ENCODE measurements at regions not wholly inside any gene's neighbourhood (a gene's known extent, or its start where the extent isn't known, plus 50 kb on each side); places are given as distances from the start of the nearest gene placed in this dataset.

DNA sequence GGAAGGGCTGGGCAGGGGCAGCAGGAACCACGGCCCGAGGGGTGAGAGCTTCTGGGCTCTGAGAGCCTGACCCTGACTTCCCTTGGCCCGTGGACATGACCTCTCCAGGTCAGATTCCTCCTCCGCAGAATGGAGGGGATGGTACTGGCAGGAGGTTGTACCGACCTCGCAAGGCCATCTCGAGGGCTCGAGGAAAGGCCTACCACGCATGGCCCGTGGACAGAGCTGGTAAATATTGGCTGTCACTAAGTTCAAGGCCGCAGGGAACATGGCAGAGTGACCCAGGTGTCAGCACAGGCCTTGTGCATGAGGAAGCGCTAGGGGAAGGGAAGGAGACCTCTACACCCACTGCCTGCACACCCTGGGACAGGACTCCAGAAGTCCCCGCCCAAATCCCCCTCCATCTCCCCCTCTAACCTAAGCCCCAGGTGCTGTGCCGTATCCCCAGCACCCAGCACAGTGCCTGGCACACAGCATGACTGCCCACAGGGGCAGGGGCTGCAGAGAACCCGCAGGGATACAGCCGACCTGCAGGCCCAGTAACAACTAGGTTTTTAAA is 54.9 kb upstream of the PPP2R5C start:
- DNase-seq (ENCODE audit: low read depth in 2 of 2): no peak

DNA sequence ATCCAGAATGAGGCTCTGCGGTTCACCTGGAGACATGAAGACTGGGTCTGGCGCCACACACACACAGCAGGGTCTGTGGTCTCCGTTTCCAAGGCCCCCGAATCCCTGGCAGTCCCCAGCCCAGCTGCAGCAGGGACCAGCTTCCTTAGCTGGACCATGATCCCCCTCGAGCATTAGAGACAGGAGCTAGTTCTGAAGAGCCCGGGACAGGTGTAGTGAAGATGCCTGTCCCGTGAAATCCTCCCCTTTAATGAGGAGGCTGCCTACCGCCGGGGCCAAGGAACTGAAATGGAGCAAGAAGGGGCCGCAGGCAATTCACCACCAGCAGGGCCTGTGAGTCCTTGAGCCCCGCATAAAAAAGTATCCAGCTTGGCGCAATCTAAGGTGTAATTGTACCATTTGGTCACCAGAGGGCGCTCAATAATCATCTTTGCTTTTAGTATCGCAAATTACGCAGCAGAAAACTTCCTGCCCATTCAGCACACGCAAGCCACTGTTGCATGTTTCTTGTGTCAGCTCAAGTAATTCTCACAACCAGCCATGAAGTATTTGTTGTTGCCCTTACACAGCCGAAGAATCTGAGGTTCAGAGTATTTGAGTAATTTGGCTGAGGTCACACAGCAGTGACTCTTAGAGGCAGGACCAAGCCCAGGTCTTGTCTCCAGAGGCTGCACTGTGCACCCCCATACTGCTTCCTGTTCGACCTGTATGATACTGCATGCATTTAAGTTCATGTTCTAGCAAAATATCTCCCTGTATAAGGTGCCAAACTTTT is 54.3 kb upstream of the PPP2R5C start:
- peak in 1 of 2 donors; percentile 49 for DNase-seq (ENCODE audit: low read depth in 2 of 2)

DNA sequence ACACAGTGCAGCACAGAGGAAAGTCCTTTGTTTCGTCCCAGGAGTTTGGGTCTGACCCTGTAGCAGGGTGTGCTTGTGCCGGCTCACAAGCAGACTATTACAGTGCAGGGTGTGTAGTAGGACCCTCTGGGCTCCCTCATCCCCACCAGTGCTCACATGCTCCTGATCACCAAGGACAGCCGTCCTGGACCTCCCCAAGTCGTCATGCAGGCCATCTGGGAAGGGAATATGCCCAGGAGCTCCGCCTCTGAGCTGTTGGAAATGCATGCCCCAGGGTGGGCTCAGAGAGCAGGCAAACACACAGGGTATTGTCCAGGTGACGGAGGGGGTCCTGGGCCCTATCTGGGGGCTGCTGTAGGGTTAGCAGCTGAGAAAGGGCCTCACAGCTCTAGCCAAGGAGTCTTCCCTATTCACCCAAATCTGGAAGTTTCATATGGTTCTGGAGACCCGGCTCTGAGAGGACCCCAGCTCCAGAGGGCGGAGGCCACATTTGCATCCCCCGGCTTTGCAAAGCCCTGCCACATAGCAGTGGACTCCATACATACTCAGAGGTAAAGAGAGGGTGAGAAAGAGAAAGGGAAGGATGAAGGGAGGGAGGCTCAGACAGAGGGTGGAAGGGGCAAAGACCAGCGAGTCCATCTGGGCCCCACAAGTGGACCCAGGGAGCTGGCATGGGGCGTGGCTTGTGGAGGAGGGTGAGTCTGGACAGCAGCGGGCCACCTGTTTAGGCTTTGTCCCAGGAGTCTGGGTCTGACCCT is 53.5 kb upstream of the PPP2R5C start:
- no peak for DNase-seq (ENCODE audit: low read depth in 2 of 2)

DNA sequence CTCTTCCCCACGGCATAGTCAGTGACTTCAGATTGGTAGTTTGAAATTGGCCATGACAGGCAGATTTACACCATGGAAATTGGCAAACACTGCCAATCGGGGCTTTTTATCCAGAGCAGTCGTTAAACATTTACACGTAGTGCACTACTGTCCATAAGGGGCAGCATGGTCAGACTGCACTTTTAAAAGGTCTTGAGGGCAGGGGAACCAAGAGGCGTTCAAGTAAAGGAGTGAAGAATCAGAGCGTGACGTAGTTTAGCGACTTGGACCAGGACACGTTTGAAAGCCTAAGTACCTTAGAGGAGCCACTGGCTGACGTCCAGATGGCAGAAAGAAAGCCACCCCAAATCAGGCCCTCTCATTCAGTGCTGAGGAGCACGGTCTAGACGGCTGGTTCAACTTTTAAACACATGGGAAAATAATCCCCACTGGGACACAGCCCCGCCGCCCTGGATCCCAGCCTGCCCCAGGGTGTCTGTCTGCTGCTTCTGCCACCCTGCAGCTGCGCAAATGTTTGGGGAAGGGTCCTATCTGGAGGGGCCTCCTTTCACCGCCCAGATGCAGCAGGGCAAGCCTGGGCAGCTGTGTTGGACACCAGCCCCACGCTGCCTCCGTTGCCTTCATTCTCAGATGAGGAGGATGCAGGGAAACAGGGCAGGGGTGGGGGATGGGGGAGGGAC is 52.5 kb upstream of the PPP2R5C start:
- no peak for DNase-seq (ENCODE audit: low read depth in 2 of 2)

DNA sequence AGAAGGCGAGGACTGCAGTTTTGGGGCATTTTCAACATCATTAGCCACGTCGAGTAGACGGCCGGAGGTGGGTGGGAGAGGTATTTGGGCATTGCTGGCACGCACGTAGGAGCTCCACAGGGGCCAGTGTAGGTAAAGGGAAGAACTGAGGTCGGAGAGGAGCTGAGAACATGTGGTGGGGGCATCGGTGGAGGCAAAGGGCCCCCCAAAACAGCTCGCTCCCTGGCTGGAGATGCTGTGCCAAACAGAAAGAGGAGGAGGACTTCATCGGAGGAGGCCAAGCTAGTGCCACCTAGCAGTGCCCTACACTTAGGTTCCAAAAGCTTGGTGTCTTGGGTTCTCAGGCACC is 52.0 kb upstream of the PPP2R5C start:
- no peak for DNase-seq (ENCODE audit: low read depth in 2 of 2)

DNA sequence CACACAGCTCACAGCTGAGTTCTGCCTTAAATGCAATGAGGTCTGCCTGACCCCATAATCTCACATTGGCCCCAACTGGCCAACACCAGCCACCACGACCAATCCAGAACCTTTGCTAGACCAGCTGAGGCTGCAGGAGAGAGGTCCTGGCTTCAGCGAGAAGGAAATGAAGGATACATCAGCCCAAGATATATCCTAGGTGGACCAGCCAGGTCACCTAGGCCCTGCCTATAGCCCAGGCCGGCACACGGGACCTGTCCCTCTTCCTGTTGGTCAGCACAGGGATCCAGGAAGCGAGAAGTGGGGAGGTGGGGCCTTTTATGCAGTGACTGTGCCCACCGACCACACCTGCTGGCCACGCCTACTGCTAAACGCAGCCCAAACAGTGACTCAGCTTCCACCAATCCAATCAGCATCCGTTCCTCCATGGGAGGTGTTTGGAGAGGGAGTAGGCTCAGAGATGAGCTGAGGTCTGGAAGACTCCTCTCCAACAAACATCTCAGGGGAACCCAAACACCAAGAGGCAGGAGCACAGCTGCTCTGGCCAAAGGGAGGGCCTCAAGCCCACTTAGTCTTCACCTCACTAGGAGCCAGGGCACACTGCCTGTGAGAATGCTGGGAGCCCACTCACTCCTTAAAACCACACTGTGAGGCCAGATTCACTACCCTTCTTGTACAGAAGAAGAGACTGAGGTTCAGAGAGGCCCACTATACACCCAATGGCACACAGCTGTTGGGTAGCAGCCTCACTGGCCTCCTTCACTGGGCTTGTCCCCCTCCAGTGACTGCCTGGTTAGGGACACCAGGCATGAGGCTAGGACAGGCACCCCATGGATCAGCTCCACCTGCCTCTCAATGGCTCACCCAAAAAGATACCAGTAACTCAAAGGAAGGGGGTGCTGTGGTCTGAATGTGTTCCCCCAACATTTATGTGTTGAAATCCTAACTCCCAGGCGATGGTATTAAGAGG is 51.3 kb upstream of the PPP2R5C start:
- DNase-seq (ENCODE audit: low read depth in 2 of 2): no peak

DNA sequence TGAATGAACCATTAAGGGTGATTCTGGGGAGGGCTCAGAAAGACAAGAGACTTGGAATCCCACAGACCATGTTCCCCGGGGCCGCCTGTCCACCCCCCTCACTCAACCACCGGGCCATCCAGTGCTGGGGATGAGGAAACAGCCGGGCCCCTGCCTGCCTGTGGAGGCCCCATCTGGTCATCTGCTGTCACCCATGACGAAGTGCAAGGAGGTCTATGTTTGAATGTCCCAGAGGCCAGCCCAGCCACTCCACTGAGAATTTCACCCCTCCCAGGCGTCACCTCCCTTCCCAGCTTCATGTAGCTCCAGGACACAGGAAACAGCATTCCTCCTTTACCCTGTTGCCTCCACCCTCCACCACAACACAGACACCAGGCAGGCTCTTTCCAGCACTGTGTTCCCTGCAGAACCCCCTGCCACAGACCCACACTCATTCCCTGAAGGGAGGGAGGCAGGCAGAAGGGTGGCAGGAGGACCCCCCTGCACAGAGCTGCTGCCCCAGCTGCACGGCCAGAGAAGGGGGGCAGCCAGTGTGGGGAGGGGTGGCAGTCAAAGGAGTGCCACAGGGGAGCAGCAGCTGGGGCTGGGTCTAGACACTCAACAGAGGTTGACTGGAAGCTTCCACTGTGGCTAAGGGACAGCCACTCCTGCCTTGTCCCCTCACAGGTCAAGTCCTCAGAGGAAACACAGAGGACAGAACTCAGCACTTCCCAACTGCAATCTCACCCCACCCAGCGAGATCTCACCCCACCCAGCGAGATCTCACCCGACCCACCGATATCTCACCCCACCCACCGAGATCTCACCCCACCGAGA is 50.3 kb upstream of the PPP2R5C start:
- DNase-seq (ENCODE audit: low read depth in 2 of 2): no peak

All from stimulated activated CD8-positive, alpha-beta memory T cell treated with anti-CD3 and anti-CD28 coated beads, Interleukin-7, amount 100 ng/mL, for 4 hours (primary cell).